Fibroblast of lung (primary cell): ENCODE measurements at regions not wholly inside any gene's neighbourhood (a gene's known extent, or its start where the extent isn't known, plus 50 kb on each side); places are given as distances from the start of the nearest gene placed in this dataset.

Source experiments
- DNase-seq, 2 donors: peaks; one replicate each; pipeline versions ENCODE4 v3.0.0 to v3.0.0-alpha.2; 2010; ENCODE audit warnings: low read depth in 2 of 2
- H2AFZ ChIP-seq: 2 replicates; pipeline ENCODE4 v1.5.1; 2012; ENCODE audit warnings: low read length, control low read depth, inconsistent platforms
- H3K27ac ChIP-seq: 2 replicates; pipeline ENCODE4 v1.5.1; 2011; ENCODE audit warnings: low read length, control low read depth; ENCODE audit not compliant: insufficient read depth
- H3K27me3 ChIP-seq: 2 replicates; pipeline ENCODE4 v1.5.1; 2011; ENCODE audit warnings: mild to moderate bottlenecking, low read length; ENCODE audit not compliant: control insufficient read depth, insufficient read depth
- H3K36me3 ChIP-seq: 2 replicates; pipeline ENCODE4 v1.5.1; 2011; ENCODE audit warnings: low read length; ENCODE audit not compliant: control insufficient read depth, insufficient read depth
- H3K4me1 ChIP-seq: 2 replicates; pipeline ENCODE4 v1.5.1; 2011; ENCODE audit warnings: low read length; ENCODE audit not compliant: control insufficient read depth, insufficient read depth; ENCODE audit errors: extremely low read depth
- H3K4me2 ChIP-seq: 2 replicates; pipeline ENCODE4 v1.5.1; 2011; ENCODE audit warnings: low read length, control low read depth; ENCODE audit not compliant: insufficient read depth; ENCODE audit errors: extremely low read depth
- H3K4me3 ChIP-seq, 4 experiments: fragments of 200-600 bp in 1 of 4; sonication (generic) in 1 of 4; replicated peaks in 1 of 4; 2 replicates each; pipeline ENCODE4 v1.5.1; 2011 to 2016; ENCODE audit warnings: low read length in 4 of 4, low read depth in 3 of 4, mild to moderate bottlenecking in 3 of 4, control low read depth in 2 of 4, inconsistent platforms in 1 of 4, mixed read lengths in 1 of 4; ENCODE audit not compliant: insufficient read depth in 1 of 4; ENCODE audit errors: control extremely low read depth in 1 of 4
- H3K79me2 ChIP-seq: 2 replicates; pipeline ENCODE4 v1.5.1; 2012; ENCODE audit warnings: mild to moderate bottlenecking, low read length, inconsistent platforms; ENCODE audit not compliant: control insufficient read depth, insufficient read depth
- H3K9ac ChIP-seq: 2 replicates; pipeline ENCODE4 v1.5.1; 2011; ENCODE audit warnings: mild to moderate bottlenecking, low read length, control low read depth; ENCODE audit not compliant: insufficient read depth
- H3K9me3 ChIP-seq: 2 replicates; pipeline ENCODE4 v1.5.1; 2012; ENCODE audit warnings: low read depth, low read length; ENCODE audit not compliant: control insufficient read depth, insufficient read depth
- H4K20me1 ChIP-seq: 2 replicates; pipeline ENCODE4 v1.5.1; 2011; ENCODE audit warnings: low read length; ENCODE audit not compliant: control insufficient read depth, insufficient read depth; ENCODE audit errors: extremely low read depth
- CTCF ChIP-seq, 2 donors: IDR thresholded peaks in 1 of 2; conservative IDR thresholded peaks in 1 of 2; 1 replicate in 1 of 2; 2 replicates in 1 of 2; pipeline ENCODE4 v1.5.1; 2011 to 2012; ENCODE audit warnings: low read length in 2 of 2, control low read depth in 1 of 2, inconsistent platforms in 1 of 2, low read depth in 1 of 2, mild to moderate bottlenecking in 1 of 2
- EZH2 ChIP-seq: IDR thresholded peaks from 2 replicates; pipeline ENCODE4 v1.5.1; 2012; ENCODE audit warnings: low read length, control low read depth, mild to moderate bottlenecking; ENCODE audit errors: missing control alignments

DNA sequence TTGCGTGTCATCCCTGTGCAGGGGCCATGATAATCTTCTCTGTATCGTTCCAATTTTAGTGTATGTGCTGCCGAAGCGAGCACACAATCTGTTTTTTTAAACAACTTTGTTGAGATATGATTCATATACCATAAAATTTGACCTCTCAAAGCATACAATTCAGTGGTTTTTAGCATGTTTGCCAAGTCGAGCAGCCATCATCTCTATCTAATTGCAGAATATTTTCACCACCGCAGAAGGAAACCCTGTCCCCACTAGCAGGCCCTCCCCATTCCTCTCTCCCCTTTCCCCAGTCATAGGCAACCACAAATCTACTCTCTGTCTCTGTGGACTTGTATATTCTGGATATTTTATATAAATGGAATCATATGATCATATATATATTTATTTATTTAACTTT is 78.7 kb upstream of the TINAGL1 start:
- H3K4me2 ChIP-seq = no peak overlapping the region
- H3K9ac ChIP-seq = no peak overlapping the region
- no peak overlapping the region for H3K4me3 ChIP-seq
- peak; percentile 76 to 82 for DNase-seq
- peaks cover 8% of the 10 kb centered on the region for H3K27me3 ChIP-seq
- no peaks in the 10 kb centered on the region for H3K79me2 ChIP-seq
- no peaks in the 10 kb centered on the region for H4K20me1 ChIP-seq
- no peak overlapping the region for H3K27ac ChIP-seq
- H2AFZ ChIP-seq = no peak overlapping the region
- no peaks in the 10 kb centered on the region for H3K4me1 ChIP-seq
- no peaks in the 10 kb centered on the region for H3K36me3 ChIP-seq
- TF ChIP-seq EZH2 (no peak), CTCF (conservative IDR thresholded peaks at IDR 0.05 in 1 of 2, IDR thresholded peaks at IDR 0.05 in 1 of 2; ENCODE audit: low read depth in 1 of 2, low read length in 2 of 2) (no peak)
- H3K9me3 ChIP-seq = no peaks in the 10 kb centered on the region

DNA sequence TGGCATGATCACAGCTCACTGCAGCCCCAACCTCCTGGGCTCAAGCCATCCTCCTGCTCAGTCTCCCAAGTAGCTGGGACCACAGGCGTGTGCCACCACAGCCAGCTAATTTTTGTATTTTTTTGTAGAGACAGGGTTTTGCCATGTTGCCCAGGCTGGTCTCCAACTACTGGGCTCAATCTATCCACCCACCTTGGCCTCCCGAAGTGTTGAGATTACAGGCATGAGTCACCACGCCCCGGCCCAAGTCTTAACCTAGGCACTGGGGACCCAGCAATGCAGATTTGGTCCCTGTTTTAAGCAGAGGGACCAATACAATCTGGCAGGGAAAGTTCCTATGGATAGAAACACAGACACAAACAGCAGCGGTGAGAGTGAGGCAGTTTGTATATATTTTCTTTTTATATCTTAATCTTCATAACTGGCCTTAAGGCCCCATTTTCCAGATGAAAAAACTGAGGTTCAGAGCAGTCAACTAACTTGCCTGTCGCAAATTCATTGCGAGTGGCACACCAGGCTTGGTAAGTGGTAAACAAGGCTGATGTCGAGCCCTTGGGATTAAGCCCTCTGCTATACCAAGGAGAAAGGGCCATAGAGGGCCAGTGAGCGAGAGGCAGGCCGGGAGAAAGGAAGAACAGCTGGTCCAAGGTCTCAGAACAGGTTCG is 77.8 kb upstream of the TINAGL1 start:
- no peak for TF ChIP-seq CTCF (conservative IDR thresholded peaks at IDR 0.05 in 1 of 2, IDR thresholded peaks at IDR 0.05 in 1 of 2; ENCODE audit: low read depth in 1 of 2, low read length in 2 of 2)
- no peak for TF ChIP-seq EZH2
- Histone ChIP-seq H3K27ac (no peak overlapping the region), H2AFZ (no peak overlapping the region), H3K27me3 (peaks cover 16% of the 10 kb centered on the region), H3K4me2 (no peak overlapping the region), H3K9ac (no peak overlapping the region), H3K36me3 (no peaks in the 10 kb centered on the region), H3K79me2 (no peaks in the 10 kb centered on the region), H4K20me1 (no peaks in the 10 kb centered on the region), H3K4me1 (no peaks in the 10 kb centered on the region), H3K9me3 (no peaks in the 10 kb centered on the region), H3K4me3 (no peak overlapping the region)
- DNase-seq = no peak

GRCh38 chr1:31501505-31501904 is 74.8 kb upstream of the TINAGL1 start:
- peaks cover 18% of the 10 kb centered on the region for H3K27me3 ChIP-seq
- H3K9me3 ChIP-seq = no peaks in the 10 kb centered on the region
- TF ChIP-seq CTCF (conservative IDR thresholded peaks at IDR 0.05 in 1 of 2, IDR thresholded peaks at IDR 0.05 in 1 of 2; ENCODE audit: low read depth in 1 of 2, low read length in 2 of 2) (peak in 1 of 2 donors; percentile 12), EZH2 (no peak)
- H4K20me1 ChIP-seq = no peaks in the 10 kb centered on the region
- no peaks in the 10 kb centered on the region for H3K79me2 ChIP-seq
- no peaks in the 10 kb centered on the region for H3K4me1 ChIP-seq
- no peaks in the 10 kb centered on the region for H3K36me3 ChIP-seq
- H3K4me2 ChIP-seq = no peak overlapping the region
- H3K4me3 ChIP-seq = no peak overlapping the region
- DNase-seq = no peak
- H2AFZ ChIP-seq = no peak overlapping the region
- H3K9ac ChIP-seq = no peak overlapping the region
- H3K27ac ChIP-seq = no peak overlapping the region
